ENCODE measurements at regions not wholly inside any gene's neighbourhood (a gene's known extent, or its start where the extent isn't known, plus 50 kb on each side); places are given as distances from the start of the nearest gene placed in this dataset.

- no peak for TF ChIP-seq POLR2A (IDR thresholded peaks at IDR 0.05)
- TF ChIP-seq CTCF (IDR thresholded peaks at IDR 0.05) = no peak
Observed at GRCh38 chr7:97418312-97418711, 300.8 kb downstream of the SDHAF3 start.
